Activated B cell treated with CpG ODN at 0.5 μM for 24 hours (primary cell): ENCODE measurements at regions not wholly inside any gene's neighbourhood (a gene's known extent, or its start where the extent isn't known, plus 50 kb on each side); places are given as distances from the start of the nearest gene placed in this dataset.

ENCODE experiments used
- ATAC-seq: fragments of 200-7000 bp; cut with Tn5 transposase; one replicate; pipeline ENCODE4 v1.10.0; 2021; ENCODE audit warnings: low read depth, mild to moderate bottlenecking, moderate library complexity
- CTCF ChIA-PET: fragments of 350-600 bp; sonication (Branson Sonifier 250); formaldehyde crosslinking; loops from one replicate; lab custom pipeline; 2021; ENCODE audit warnings: antibody characterized with exemption; lab: Charles Lee
- POLR2A ChIA-PET: fragments of 350-600 bp; sonication (Branson Sonifier 250); formaldehyde crosslinking; loops from one replicate; lab custom pipeline; 2021; ENCODE audit warnings: antibody characterized with exemption; lab: Charles Lee
- DNase-seq: peaks from one replicate; pipeline ENCODE4 v3.0.0; 2022
- H3K27ac Mint-ChIP-seq: one replicate; pipeline ENCODE4 v1.8.0; 2020; ENCODE audit warnings: mixed read lengths
- H3K27me3 Mint-ChIP-seq: one replicate; pipeline ENCODE4 v1.8.0; 2021; ENCODE audit warnings: mixed read lengths
- H3K36me3 Mint-ChIP-seq: one replicate; pipeline ENCODE4 v1.8.0; 2021; ENCODE audit warnings: low read depth, mixed read lengths
- H3K4me1 Mint-ChIP-seq: one replicate; pipeline ENCODE4 v1.8.0; 2021; ENCODE audit warnings: mixed read lengths
- H3K4me3 Mint-ChIP-seq: one replicate; pipeline ENCODE4 v1.8.0; 2020; ENCODE audit warnings: mild to moderate bottlenecking, mixed read lengths
- H3K9me3 Mint-ChIP-seq: one replicate; pipeline ENCODE4 v1.8.0; 2020; ENCODE audit warnings: mixed read lengths
- intact Hi-C: fragments of 100-400 bp; cut with micrococcal nuclease; formaldehyde crosslinking; loops from one replicate; pipeline ENCODE4 v1.15.1; 2024
- TF ChIP-seq, protein P1 (sequence below): fragments of 200-600 bp; IDR thresholded peaks from one replicate; pipeline ENCODE4 v1.8.0; 2022; ENCODE audit warnings: antibody characterized with exemption, mild to moderate bottlenecking

DNA sequence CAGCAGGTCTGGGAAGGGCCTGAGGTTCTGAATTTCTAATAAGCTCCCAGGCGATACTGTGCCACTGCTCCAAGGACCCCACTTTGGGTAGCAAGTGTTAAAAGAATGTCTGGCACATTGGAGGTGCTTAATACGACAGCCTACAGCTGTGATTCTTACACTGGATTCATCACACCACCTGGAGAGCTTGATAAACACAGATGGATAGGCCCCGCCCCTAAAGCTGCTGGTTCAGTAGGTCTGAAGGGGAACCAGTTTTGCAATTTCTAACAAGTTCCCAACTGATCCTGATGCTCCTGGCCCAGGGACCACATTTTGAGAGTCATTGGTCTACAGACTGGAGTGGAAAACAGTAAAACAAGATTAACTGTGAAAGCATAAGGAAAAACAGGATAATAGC is 124.8 kb upstream of the ST8SIA2 start:
- no peaks in the 10 kb centered on the region for H3K4me1 Mint-ChIP-seq
- ChIA-PET POLR2A (no interaction called here), CTCF (no interaction called here)
- no peaks in the 10 kb centered on the region for H3K9me3 Mint-ChIP-seq
- peaks cover 5% of the 10 kb centered on the region for H3K27me3 Mint-ChIP-seq
- ATAC-seq (no peak), DNase-seq (no peak)
- H3K36me3 Mint-ChIP-seq: no peaks in the 10 kb centered on the region
- TF ChIP-seq, protein P1, sequence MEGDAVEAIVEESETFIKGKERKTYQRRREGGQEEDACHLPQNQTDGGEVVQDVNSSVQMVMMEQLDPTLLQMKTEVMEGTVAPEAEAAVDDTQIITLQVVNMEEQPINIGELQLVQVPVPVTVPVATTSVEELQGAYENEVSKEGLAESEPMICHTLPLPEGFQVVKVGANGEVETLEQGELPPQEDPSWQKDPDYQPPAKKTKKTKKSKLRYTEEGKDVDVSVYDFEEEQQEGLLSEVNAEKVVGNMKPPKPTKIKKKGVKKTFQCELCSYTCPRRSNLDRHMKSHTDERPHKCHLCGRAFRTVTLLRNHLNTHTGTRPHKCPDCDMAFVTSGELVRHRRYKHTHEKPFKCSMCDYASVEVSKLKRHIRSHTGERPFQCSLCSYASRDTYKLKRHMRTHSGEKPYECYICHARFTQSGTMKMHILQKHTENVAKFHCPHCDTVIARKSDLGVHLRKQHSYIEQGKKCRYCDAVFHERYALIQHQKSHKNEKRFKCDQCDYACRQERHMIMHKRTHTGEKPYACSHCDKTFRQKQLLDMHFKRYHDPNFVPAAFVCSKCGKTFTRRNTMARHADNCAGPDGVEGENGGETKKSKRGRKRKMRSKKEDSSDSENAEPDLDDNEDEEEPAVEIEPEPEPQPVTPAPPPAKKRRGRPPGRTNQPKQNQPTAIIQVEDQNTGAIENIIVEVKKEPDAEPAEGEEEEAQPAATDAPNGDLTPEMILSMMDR: no peak
- H3K27ac Mint-ChIP-seq: no peak overlapping the region
- intact Hi-C loops: loop anchor here (10.0 kb wide), 1 partner anchor 56 kb away; no protein-coding TSS in a partner anchor
- H3K4me3 Mint-ChIP-seq: no peak overlapping the region

DNA sequence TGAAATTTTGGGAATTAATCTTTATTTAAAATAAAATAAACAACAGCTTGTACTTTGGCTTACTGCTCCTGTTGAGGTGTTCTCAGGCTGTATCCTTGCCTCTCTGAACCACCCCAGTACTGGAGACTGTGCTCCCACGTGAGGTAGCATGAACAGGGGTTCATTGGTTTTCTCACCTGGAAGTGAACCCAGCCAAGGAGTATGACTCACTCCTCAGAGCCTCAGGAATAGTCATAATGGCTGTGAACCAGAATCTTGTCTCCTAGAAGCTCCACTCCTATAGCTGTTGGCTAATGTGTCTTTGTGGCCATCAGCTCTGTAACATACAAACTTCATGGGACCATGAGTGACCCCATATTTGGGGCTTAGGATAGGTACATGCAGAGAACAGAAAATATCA is 122.5 kb upstream of the ST8SIA2 start:
- no peaks in the 10 kb centered on the region for H3K4me1 Mint-ChIP-seq
- no peaks in the 10 kb centered on the region for H3K36me3 Mint-ChIP-seq
- no peak overlapping the region for H3K4me3 Mint-ChIP-seq
- peaks cover under 1% of the 10 kb centered on the region for H3K27me3 Mint-ChIP-seq
- DNase-seq (no peak), ATAC-seq (no peak)
- H3K9me3 Mint-ChIP-seq: no peaks in the 10 kb centered on the region
- TF ChIP-seq, protein P1: no peak
- intact Hi-C loops: no loop called here
- CTCF ChIA-PET: no interaction called here
- no peak overlapping the region for H3K27ac Mint-ChIP-seq
- POLR2A ChIA-PET: no interaction called here

DNA sequence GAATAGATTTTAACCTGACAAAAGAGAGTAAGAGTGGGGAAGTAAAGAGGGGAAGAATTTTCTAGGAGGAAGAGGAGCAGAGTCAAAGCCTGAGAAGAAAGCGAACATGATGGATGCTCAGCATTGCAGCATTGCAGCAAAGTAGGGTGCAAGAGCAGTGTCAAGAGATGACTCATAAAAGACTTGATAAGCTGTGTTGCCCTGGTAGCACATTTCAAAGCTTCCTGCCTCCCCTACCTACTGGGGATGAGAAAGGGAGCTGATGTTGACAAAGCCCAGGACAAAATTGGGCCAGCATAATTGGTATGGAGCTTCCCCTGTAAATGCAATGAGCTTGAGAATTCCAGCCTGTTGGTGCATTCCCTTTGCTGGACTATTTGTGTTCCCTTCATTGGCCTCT is 121.6 kb upstream of the ST8SIA2 start:
- CTCF ChIA-PET: no interaction called here
- ATAC-seq (no peak), DNase-seq (no peak)
- Mint-ChIP-seq H3K27ac (no peak overlapping the region), H3K36me3 (no peaks in the 10 kb centered on the region), H3K4me1 (no peaks in the 10 kb centered on the region), H3K4me3 (no peak overlapping the region), H3K27me3 (no peaks in the 10 kb centered on the region), H3K9me3 (no peaks in the 10 kb centered on the region)
- POLR2A ChIA-PET: no interaction called here
- TF ChIP-seq, protein P1: no peak
- intact Hi-C loops: no loop called here

DNA sequence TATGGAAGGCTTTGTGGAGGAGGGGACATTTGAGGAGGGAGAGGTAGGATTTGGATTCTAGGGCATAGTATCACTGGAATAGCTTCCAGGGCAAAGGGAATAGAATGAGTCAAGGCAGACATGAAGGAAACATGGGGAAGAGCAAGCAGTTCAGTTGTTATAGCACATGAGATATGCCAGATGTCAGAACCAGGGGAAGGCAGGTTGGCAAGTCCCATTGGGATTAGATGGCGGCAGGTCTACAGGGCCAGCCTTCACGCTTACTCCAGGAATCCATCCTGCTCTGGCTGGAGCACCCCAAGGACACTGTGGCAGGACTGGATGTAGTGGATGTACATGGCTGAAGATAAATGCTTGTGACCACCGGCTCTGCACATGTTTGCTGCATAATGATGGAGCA is 120.4 kb upstream of the ST8SIA2 start:
- no peaks in the 10 kb centered on the region for H3K9me3 Mint-ChIP-seq
- H3K4me3 Mint-ChIP-seq: no peak overlapping the region
- no peak for ATAC-seq
- H3K27ac Mint-ChIP-seq: no peak overlapping the region
- TF ChIP-seq, protein P1: no peak
- intact Hi-C loops: no loop called here
- ChIA-PET POLR2A (no interaction called here), CTCF (no interaction called here)
- no peaks in the 10 kb centered on the region for H3K4me1 Mint-ChIP-seq
- no peaks in the 10 kb centered on the region for H3K27me3 Mint-ChIP-seq
- DNase-seq: no peak
- H3K36me3 Mint-ChIP-seq: no peaks in the 10 kb centered on the region

DNA sequence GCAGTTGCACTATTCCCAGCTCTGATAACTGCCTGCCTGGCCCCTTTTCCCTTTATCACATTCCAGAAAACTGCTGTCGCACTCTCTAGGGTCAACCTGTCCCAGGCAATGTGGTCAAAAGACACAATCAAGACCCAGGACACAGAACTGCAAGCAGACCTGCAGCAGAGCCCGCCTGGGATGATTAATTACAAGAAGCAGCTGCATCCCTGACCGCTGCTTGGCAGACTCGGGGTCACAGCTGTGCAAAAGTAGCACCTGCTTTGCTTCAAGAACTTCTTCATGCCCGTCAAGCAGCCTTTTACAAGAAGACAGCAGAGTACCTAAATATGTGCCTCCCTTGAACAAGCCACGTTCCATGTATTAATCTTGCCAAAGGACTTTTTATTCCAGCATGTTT is 120.0 kb upstream of the ST8SIA2 start:
- TF ChIP-seq, protein P1: no peak
- no peak for DNase-seq
- Mint-ChIP-seq H3K27me3 (no peaks in the 10 kb centered on the region), H3K4me3 (no peak overlapping the region), H3K4me1 (no peaks in the 10 kb centered on the region), H3K27ac (no peak overlapping the region), H3K36me3 (no peaks in the 10 kb centered on the region), H3K9me3 (no peaks in the 10 kb centered on the region)
- CTCF ChIA-PET: no interaction called here
- POLR2A ChIA-PET: no interaction called here
- ATAC-seq: no peak
- intact Hi-C loops: no loop called here
